UCSD-AML1 (cell line): ENCODE measurements at regions not wholly inside any gene's neighbourhood (a gene's known extent, or its start where the extent isn't known, plus 50 kb on each side); places are given as distances from the start of the nearest gene placed in this dataset.
A peak's percentile ranks its signal among the peaks of the same experiment; 100 is the strongest.
"Not testable (repeated sequence)": the region's sequence is repeated elsewhere in the genome, so short reads cannot be mapped to it uniquely, and the experiment has no call there.

Experiments
- DNase-seq: peaks from one replicate; lab custom pipeline; 2025; ENCODE audit not compliant: unreplicated experiment; lab: John Stamatoyannopoulos, UW

GRCh38 chr2:125353542-125353941 is 1302.4 kb upstream of the GYPC start:
- not testable (repeated sequence) for DNase-seq

- DNase-seq, result no peak
Measured at GRCh38 chr2:125364192-125364983, 1291.6 kb upstream of the GYPC start.

- DNase-seq, result no peak
Measured at GRCh38 chr2:125364984-125365265, 1291.0 kb upstream of the GYPC start.

GRCh38 chr2:125371867-125372266 is 1284.1 kb upstream of the GYPC start:
- no peak for DNase-seq

GRCh38 chr2:125373293-125373692 is 1282.7 kb upstream of the GYPC start:
- no peak for DNase-seq

GRCh38 chr2:125386074-125386473 is 1269.9 kb upstream of the GYPC start:
- DNase-seq, result no peak

GRCh38 chr2:125397535-125398251 is 1258.3 kb upstream of the GYPC start:
- DNase-seq, result no peak

- DNase-seq, result no peak
Measured at GRCh38 chr2:125398738-125399524, 1257.0 kb upstream of the GYPC start.

- DNase-seq, result no peak
Measured at GRCh38 chr2:125405816-125406215, 1250.1 kb upstream of the GYPC start.

GRCh38 chr2:125408874-125409538 is 1247.0 kb upstream of the GYPC start:
- DNase-seq, result no peak

- no peak for DNase-seq
Measured at GRCh38 chr2:125418483-125418882, 1237.5 kb upstream of the GYPC start.

- DNase-seq, result not testable (repeated sequence)
Measured at GRCh38 chr2:125422198-125422770, 1233.7 kb upstream of the GYPC start.

GRCh38 chr2:125424266-125424785 is 1231.6 kb upstream of the GYPC start:
- no peak for DNase-seq

GRCh38 chr2:125427721-125428315 is 1228.1 kb upstream of the GYPC start:
- DNase-seq, result no peak

- DNase-seq, result no peak
Measured at GRCh38 chr2:125444106-125444505, 1211.9 kb upstream of the GYPC start.

GRCh38 chr2:125445495-125445894 is 1210.5 kb upstream of the GYPC start:
- no peak for DNase-seq

GRCh38 chr2:125450092-125450491 is 1205.9 kb upstream of the GYPC start:
- DNase-seq, result no peak

- DNase-seq, result no peak
Measured at GRCh38 chr2:125455110-125455509, 1200.8 kb upstream of the GYPC start.

- DNase-seq, result no peak
Measured at GRCh38 chr2:125456693-125457363, 1199.1 kb upstream of the GYPC start.

GRCh38 chr2:125471963-125472362 is 1184.0 kb upstream of the GYPC start:
- DNase-seq, result peak; percentile 14
